Middle frontal gyrus (tissue), 1 donor: ENCODE measurements at regions not wholly inside any gene's neighbourhood (a gene's known extent, or its start where the extent isn't known, plus 50 kb on each side); places are given as distances from the start of the nearest gene placed in this dataset.

Experiments
- DNase-seq: peaks from one replicate; pipeline ENCODE4 v3.0.0-alpha.2; 2015; ENCODE audit warnings: low spot score; ENCODE audit errors: extremely low spot score

GRCh38 chr11:19370100-19370861 lies 129.5 kb upstream of the E2F8 start:
- no peak for DNase-seq

DNA sequence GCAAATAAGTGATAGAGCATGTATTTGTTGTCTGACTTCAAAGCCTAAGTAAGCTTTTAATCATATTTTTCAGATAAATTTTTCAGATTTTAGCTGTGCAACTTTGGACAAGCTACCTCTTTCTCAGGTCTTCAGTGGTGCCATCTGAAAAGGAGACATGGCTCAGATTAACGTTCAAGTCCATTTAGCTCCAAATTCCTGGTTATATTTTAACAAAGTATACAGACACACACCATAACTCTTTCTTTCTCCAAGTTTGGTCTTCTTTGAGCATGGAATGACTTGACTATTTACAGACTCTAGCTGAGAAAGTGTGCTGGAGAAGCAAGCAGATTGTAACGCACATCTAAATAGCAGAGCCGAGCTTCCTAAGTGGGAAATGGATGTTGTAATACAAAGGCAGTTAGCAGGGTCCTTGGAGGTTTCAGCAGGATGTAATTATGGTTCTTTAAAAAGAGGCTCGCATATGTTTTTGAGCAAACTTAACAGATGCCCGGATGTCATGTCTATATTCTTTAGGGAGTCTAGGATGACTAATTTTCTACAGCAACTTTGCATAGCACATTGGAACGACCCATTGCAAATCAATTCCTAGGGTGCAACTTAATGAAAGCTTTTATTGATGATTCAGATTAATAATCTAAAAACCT lies 128.1 kb upstream of the E2F8 start:
- DNase-seq, result no peak

DNA sequence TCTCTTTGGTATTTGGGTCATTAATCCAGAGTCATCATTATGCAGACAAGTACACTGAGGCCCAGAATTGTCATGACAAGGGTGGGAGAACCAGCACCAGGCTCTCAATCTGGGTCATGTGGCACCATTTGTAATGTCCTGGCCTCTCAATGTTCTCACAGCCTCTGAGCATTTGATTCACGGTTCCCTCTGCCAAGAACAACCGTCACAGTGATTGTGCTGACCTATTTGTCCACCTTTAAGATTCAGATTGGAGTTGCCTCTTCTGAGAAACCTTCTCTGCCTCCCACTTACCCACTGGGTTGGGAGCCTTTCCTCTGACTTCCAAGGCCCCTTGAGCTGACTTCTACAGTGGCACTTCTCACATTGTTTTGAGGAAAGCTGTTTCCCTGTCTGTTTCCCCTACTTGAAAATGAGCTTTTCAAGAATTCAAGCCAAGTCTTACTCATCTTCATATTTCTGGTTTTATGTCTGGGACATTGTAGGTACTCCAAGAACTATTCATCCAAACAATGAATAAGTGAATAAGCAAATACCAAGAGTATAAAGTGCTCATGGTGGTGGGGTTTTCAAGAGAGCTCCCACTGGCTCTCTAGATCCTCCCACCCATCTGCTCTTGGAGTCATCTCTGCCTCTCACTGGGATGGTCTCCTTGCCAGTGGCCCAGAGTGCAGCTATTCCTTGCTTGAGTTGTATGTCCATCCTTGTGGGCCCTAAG lies 126.4 kb upstream of the E2F8 start:
- no peak for DNase-seq

- no peak for DNase-seq
These were observed 125.1 kb upstream of the E2F8 start for GRCh38 chr11:19365743-19366410.

DNA sequence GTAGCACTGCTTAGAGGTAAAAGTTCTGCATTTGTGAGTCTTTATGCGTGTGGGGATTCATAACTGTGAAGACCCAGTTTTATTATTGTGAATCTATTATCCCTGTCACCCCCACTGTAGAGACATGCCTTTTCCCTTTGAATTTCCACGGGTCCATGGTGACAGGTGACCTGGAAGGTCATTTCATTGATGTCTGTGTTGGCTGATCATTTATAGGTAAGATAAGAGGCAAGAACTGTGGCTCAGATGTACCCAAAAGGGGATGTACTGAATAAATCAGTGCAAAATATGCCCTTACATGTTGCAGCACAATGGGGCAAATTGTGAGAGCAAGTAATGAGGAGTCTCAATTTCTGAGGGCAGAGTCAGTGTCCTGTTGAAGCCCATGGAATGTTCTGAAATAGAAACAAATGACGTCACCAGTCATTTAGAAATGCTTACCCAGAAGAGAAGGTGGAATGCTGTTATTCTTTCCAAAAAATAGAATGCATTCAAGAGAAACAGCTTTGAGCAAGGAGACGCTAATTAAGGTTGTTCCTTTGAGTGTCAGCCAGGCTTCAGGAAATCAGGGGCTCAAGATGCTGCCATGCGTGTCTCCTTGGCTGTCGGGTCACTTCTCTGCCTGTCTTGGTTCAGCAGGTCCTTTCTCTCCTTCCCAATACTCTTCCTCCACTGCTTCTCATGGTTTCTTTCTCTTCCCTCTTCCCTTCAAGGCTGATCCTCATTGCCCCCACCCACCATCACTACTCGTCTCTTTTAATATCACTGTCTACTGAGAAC lies 118.7 kb upstream of the E2F8 start:
- no peak for DNase-seq

GRCh38 chr11:19357943-19358342 lies 117.2 kb upstream of the E2F8 start:
- no peak for DNase-seq

GRCh38 chr11:19355601-19356000 lies 114.9 kb upstream of the E2F8 start:
- DNase-seq, result no peak

- no peak for DNase-seq
These were observed 112.6 kb upstream of the E2F8 start for GRCh38 chr11:19353287-19353850.

GRCh38 chr11:19352771-19353160 lies 112.0 kb upstream of the E2F8 start:
- no peak for DNase-seq

- DNase-seq, result no peak
These were observed 111.5 kb upstream of the E2F8 start for GRCh38 chr11:19352072-19352770.

GRCh38 chr11:19351426-19351825 lies 110.7 kb upstream of the E2F8 start:
- no peak for DNase-seq

DNA sequence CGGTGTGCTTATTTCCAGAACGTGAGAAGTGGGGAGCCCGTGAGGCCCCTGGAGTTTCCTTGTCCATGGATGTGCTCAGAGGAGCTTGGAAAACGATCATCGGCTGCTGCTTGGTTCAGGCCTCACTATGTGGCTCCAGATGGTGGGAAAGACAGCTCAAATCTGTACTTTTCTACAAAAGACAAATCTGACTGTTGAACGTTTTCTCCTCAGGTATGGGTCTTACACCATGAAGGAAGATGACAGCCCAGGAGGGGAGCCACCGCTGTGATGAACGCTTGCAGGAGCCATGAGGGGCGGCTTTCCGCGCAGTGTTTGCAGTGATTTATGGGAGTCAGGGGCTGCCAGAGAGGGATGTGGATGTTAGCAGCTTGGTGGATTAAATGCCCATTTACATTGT lies 109.4 kb upstream of the E2F8 start:
- no peak for DNase-seq

DNA sequence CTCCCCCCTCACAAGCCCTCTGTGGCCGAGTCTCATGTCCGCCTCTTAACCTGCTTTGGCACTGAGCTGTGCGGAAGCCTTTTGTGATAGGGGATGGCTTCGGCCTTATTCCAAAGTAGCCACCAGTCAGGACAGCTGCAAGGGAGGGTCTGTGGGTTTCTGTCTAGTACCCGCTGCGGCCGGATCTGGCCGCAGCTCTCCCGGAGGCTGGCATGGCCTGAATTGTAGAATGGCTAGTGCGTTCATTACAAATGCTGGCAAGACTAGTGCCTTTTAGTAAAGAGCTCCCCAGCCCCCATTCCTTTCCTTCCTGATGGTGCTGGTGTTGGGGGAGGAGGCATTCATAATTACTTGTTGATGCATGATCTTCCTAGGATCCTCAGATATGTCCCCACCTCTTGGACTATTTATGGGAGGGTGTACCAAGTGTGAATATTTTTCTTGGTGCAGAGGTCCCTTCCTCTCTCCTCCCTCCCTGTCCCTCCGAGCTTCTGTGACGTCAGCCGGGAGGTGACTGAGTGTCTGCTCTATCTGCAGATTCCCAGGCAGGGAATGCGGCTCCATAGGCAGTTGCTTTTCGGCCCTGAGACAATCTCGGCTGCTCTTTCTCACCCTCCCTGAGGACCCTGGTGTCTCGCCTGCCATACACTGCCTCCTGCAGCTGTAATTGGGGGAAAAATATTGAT lies 108.7 kb upstream of the E2F8 start:
- DNase-seq, result no peak

GRCh38 chr11:19347911-19348310 lies 107.2 kb upstream of the E2F8 start:
- no peak for DNase-seq

DNA sequence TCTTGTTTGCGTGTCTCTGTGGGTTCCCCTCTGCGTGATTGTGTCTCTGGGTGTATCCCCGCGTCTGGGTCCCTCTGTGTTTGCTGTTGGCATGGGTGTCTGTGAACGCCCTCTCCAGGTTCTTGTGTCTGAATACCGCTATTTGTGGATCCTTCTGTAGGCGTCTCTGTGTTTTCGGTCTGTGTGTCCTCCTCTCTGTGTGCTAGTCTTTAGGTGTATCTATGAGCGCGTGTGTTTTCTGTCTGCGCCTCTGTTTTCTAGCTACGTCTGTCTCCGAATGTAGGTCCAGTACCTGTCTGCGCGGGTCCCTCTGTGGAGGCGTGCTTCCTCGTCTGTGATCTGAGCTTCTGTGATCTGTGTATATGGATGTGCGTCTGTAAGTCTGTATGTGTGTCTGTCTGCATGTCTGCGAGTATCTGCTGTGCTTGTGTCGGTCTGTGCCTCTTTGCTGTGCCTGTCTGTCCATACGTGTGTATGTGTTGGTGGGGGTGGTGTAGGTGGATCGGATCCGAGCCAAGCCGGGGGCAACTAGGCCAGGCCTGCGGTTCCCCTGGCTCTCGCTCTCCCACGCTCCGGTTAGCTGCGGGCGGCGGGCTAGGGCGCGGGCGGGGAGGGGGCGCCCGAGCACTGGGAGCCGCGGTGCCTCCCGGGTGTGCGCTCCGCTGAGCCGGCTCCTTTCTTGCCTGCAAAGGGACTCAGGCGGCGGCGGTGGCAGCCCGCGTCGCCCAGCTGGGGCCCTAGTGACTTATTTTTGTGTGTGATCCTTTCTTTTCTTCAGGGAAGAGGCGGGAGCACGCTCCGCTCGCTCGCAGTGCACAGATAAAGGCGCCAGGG lies 105.3 kb upstream of the E2F8 start:
- no peak for DNase-seq

GRCh38 chr11:19345519-19345847 lies 104.7 kb upstream of the E2F8 start:
- DNase-seq, result no peak

GRCh38 chr11:19344661-19345518 lies 104.1 kb upstream of the E2F8 start:
- peak; percentile 40 for DNase-seq

DNA sequence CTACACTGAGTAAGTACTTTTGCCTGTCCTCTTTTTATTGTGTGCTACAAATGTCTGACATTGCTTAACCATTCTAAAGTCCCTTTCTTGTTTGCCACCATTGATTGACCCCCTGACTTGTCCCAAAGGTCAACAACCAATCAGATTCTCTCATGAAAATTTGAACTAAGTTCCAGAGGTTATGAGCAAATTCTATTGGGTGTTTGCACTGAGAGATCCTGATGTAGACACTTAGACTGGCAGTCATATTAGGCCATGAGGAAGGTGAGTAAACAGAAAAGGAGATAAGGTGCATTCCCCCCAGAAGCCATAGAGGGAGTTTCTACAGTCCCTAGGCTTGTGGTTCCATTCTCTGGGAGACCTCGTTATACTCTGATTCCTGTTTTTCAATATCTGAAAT lies 101.3 kb upstream of the E2F8 start:
- no peak for DNase-seq
